ENCODE measurements at regions not wholly inside any gene's neighbourhood (a gene's known extent, or its start where the extent isn't known, plus 50 kb on each side); places are given as distances from the start of the nearest gene placed in this dataset.

DNA sequence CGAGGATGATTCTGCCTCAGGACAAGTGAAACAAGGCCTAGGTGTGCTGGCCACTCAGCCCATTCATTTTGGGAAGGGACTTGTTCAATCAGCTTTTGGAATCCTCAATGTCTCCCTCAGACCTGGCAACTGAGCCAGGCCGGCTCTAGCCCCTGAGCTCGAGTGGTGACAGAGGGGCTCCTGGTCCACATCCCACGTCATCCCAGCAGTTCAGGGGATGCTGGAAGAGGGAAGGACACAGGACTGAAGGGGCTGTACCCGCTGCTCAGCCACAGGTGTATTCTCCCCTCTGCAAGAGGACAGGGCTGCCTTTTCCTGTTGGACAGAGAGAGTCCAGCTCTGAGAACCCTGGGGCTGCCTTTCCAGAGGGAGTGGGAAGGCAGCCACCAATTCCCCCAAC lies 244.6 kb upstream of the SFSWAP start:
- TF ChIP-seq EZH2 (IDR thresholded peaks at IDR 0.05; ENCODE audit: borderline replicate concordance, insufficient read depth, low read length, poor library complexity, severe bottlenecking): no peak
- no peak for TF ChIP-seq POLR2AphosphoS5 (IDR thresholded peaks at IDR 0.05)
- TF ChIP-seq SMC3 (conservative IDR thresholded peaks at IDR 0.05; ENCODE audit: poor library complexity): no peak
- H2AFZ ChIP-seq (ENCODE audit: low read depth, low read length): no peak overlapping the region

GRCh38 chr12:131466932-131467331 lies 244.0 kb upstream of the SFSWAP start:
- no peaks in the 10 kb centered on the region for H3K9me3 ChIP-seq (ENCODE audit: low read length)
- H3K4me3 ChIP-seq (ENCODE audit: low read length): no peak overlapping the region
- TF ChIP-seq POLR2AphosphoS5 (IDR thresholded peaks at IDR 0.05) (no peak), EP300 (conservative IDR thresholded peaks at IDR 0.05; ENCODE audit: poor library complexity, severe bottlenecking) (no peak), CTCF (IDR thresholded peaks at IDR 0.05; ENCODE audit: poor library complexity, severe bottlenecking) (no peak), EZH2 (IDR thresholded peaks at IDR 0.05; ENCODE audit: borderline replicate concordance, insufficient read depth, low read length, poor library complexity, severe bottlenecking) (no peak), REST (IDR thresholded peaks at IDR 0.05; ENCODE audit: borderline replicate concordance) (no peak), SMC3 (conservative IDR thresholded peaks at IDR 0.05; ENCODE audit: poor library complexity) (no peak), MXI1 (conservative IDR thresholded peaks at IDR 0.05; ENCODE audit: poor library complexity, severe bottlenecking) (no peak), RAD21 (conservative IDR thresholded peaks at IDR 0.05) (no peak), TAF1 (IDR thresholded peaks at IDR 0.05; ENCODE audit: low read depth) (no peak)
- no peak overlapping the region for H3K9ac ChIP-seq (ENCODE audit: low read length)
- no peaks in the 10 kb centered on the region for H3K27me3 ChIP-seq (ENCODE audit: insufficient read depth, low read depth, low read length)
- no peak overlapping the region for H2AFZ ChIP-seq (ENCODE audit: low read depth, low read length)
- H3K4me2 ChIP-seq (ENCODE audit: low read length): no peak overlapping the region
- H3K27ac ChIP-seq (ENCODE audit: low read length): no peak overlapping the region
- no peaks in the 10 kb centered on the region for H3K36me3 ChIP-seq (ENCODE audit: insufficient read depth, low read length)
- no peaks in the 10 kb centered on the region for H3F3A ChIP-seq (ENCODE audit: insufficient read depth, low read length, poor library complexity, severe bottlenecking)
- no peaks in the 10 kb centered on the region for H3K9me2 ChIP-seq (ENCODE audit: insufficient read depth, low read length)
- H3K79me2 ChIP-seq (replicated peaks; ENCODE audit: insufficient read depth, low read length): no peaks in the 10 kb centered on the region
- no peaks in the 10 kb centered on the region for H4K20me1 ChIP-seq (ENCODE audit: insufficient read depth)

More for the DNA sequence above, 244.6 kb upstream of the SFSWAP start:
- H3K36me3 ChIP-seq (ENCODE audit: insufficient read depth, low read length): no peaks in the 10 kb centered on the region
- no peak overlapping the region for H3K4me2 ChIP-seq (ENCODE audit: low read length)
- no peak overlapping the region for H3K9ac ChIP-seq (ENCODE audit: low read length)
- no peak overlapping the region for H3K27ac ChIP-seq (ENCODE audit: low read length)
- no peaks in the 10 kb centered on the region for H3F3A ChIP-seq (ENCODE audit: insufficient read depth, low read length, poor library complexity, severe bottlenecking)
- no peaks in the 10 kb centered on the region for H3K9me3 ChIP-seq (ENCODE audit: low read length)
- no peaks in the 10 kb centered on the region for H3K9me2 ChIP-seq (ENCODE audit: insufficient read depth, low read length)
- no peaks in the 10 kb centered on the region for H4K20me1 ChIP-seq (ENCODE audit: insufficient read depth)
- no peaks in the 10 kb centered on the region for H3K27me3 ChIP-seq (ENCODE audit: insufficient read depth, low read depth, low read length)
- H3K4me3 ChIP-seq (ENCODE audit: low read length): no peak overlapping the region
- H3K79me2 ChIP-seq (replicated peaks; ENCODE audit: insufficient read depth, low read length): no peaks in the 10 kb centered on the region

GRCh38 chr12:131468206-131468605 lies 242.7 kb upstream of the SFSWAP start:
- Histone ChIP-seq H3F3A (ENCODE audit: insufficient read depth, low read length, poor library complexity, severe bottlenecking) (no peaks in the 10 kb centered on the region), H2AFZ (ENCODE audit: low read depth, low read length) (no peak overlapping the region)
- TF ChIP-seq EZH2 (IDR thresholded peaks at IDR 0.05; ENCODE audit: borderline replicate concordance, insufficient read depth, low read length, poor library complexity, severe bottlenecking) (no peak), TAF1 (IDR thresholded peaks at IDR 0.05; ENCODE audit: low read depth) (no peak), EP300 (conservative IDR thresholded peaks at IDR 0.05; ENCODE audit: poor library complexity, severe bottlenecking) (no peak), SMC3 (conservative IDR thresholded peaks at IDR 0.05; ENCODE audit: poor library complexity) (no peak), RAD21 (conservative IDR thresholded peaks at IDR 0.05) (no peak), MXI1 (conservative IDR thresholded peaks at IDR 0.05; ENCODE audit: poor library complexity, severe bottlenecking) (no peak), CTCF (IDR thresholded peaks at IDR 0.05; ENCODE audit: poor library complexity, severe bottlenecking) (no peak), POLR2AphosphoS5 (IDR thresholded peaks at IDR 0.05) (no peak), REST (IDR thresholded peaks at IDR 0.05; ENCODE audit: borderline replicate concordance) (no peak)

More at GRCh38 chr12:131468206-131468605, 242.7 kb upstream of the SFSWAP start:
- no peak overlapping the region for H3K4me2 ChIP-seq (ENCODE audit: low read length)
- H3K9me3 ChIP-seq (ENCODE audit: low read length): no peaks in the 10 kb centered on the region
- H3K27ac ChIP-seq (ENCODE audit: low read length): no peak overlapping the region
- H3K9me2 ChIP-seq (ENCODE audit: insufficient read depth, low read length): no peaks in the 10 kb centered on the region
- no peak overlapping the region for H3K4me3 ChIP-seq (ENCODE audit: low read length)
- no peaks in the 10 kb centered on the region for H4K20me1 ChIP-seq (ENCODE audit: insufficient read depth)
- no peak overlapping the region for H3K9ac ChIP-seq (ENCODE audit: low read length)
- H3K36me3 ChIP-seq (ENCODE audit: insufficient read depth, low read length): no peaks in the 10 kb centered on the region
- no peaks in the 10 kb centered on the region for H3K27me3 ChIP-seq (ENCODE audit: insufficient read depth, low read depth, low read length)
- no peaks in the 10 kb centered on the region for H3K79me2 ChIP-seq (replicated peaks; ENCODE audit: insufficient read depth, low read length)

Measured in neural cell (in vitro differentiated cells).